HFFc6 (cell line): ENCODE measurements at regions not wholly inside any gene's neighbourhood (a gene's known extent, or its start where the extent isn't known, plus 50 kb on each side); places are given as distances from the start of the nearest gene placed in this dataset.

Source experiments
- DNase-seq: peaks from one replicate; pipeline ENCODE4 v3.0.0-alpha.2; 2018
- H3K27ac Mint-ChIP-seq: 2 replicates; pipeline ENCODE4 v1.8.0; 2020; ENCODE audit warnings: mild to moderate bottlenecking, mixed read lengths
- H3K27me3 Mint-ChIP-seq: 2 replicates; pipeline ENCODE4 v1.8.0; 2021; ENCODE audit warnings: mild to moderate bottlenecking, moderate library complexity, mixed read lengths; ENCODE audit not compliant: insufficient read depth
- H3K36me3 Mint-ChIP-seq: 2 replicates; pipeline ENCODE4 v1.8.0; 2021; ENCODE audit warnings: low read depth, mixed read lengths
- H3K4me1 Mint-ChIP-seq: 2 replicates; pipeline ENCODE4 v1.8.0; 2020; ENCODE audit warnings: low read depth, mixed read lengths
- H3K4me3 Mint-ChIP-seq: 2 replicates; pipeline ENCODE4 v1.8.0; 2020; ENCODE audit warnings: mild to moderate bottlenecking, moderate library complexity, mixed read lengths
- H3K9me3 Mint-ChIP-seq: 2 replicates; pipeline ENCODE4 v1.8.0; 2020; ENCODE audit warnings: mild to moderate bottlenecking, mixed read lengths
- TF ChIP-seq, protein P1 (sequence below): fragments of 200-600 bp; sonication (generic); IDR thresholded peaks from 2 replicates; pipeline ENCODE4 v1.5.0; 2021; ENCODE audit warnings: antibody characterized with exemption, mild to moderate bottlenecking

DNA sequence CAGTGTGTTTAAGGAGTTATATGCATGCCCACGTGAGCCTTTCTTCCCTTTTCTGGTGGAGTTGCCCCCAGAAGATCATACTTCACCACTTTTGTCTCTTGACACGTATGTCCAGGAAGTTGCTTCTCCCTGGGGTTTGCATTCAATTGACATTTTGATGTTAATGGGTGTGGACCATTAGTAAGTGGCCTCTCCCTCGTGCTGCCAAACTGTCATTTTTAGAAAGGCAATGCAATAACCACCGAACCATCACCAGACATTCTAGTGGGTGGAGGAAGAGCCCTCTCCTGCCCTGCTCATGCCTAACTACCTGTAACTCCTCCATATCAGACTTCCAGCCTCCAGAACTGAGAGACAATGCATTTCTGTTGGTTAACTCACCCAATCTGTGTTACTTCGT is 290.8 kb downstream of the ATPSCKMT start:
- H3K36me3 Mint-ChIP-seq = no peaks in the 10 kb centered on the region
- peaks cover 3% of the 10 kb centered on the region; the same call in 1 of the 2 replicates for H3K27me3 Mint-ChIP-seq
- no peak overlapping the region for H3K4me3 Mint-ChIP-seq
- H3K9me3 Mint-ChIP-seq = peaks cover 7% of the 10 kb centered on the region
- H3K4me1 Mint-ChIP-seq = 0 out of 2 replicates have a peak, but pooled peaks cover 5% of the 10 kb centered on the region
- TF ChIP-seq, protein P1, sequence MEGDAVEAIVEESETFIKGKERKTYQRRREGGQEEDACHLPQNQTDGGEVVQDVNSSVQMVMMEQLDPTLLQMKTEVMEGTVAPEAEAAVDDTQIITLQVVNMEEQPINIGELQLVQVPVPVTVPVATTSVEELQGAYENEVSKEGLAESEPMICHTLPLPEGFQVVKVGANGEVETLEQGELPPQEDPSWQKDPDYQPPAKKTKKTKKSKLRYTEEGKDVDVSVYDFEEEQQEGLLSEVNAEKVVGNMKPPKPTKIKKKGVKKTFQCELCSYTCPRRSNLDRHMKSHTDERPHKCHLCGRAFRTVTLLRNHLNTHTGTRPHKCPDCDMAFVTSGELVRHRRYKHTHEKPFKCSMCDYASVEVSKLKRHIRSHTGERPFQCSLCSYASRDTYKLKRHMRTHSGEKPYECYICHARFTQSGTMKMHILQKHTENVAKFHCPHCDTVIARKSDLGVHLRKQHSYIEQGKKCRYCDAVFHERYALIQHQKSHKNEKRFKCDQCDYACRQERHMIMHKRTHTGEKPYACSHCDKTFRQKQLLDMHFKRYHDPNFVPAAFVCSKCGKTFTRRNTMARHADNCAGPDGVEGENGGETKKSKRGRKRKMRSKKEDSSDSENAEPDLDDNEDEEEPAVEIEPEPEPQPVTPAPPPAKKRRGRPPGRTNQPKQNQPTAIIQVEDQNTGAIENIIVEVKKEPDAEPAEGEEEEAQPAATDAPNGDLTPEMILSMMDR = no peak
- DNase-seq = no peak
- H3K27ac Mint-ChIP-seq = no peak overlapping the region

DNA sequence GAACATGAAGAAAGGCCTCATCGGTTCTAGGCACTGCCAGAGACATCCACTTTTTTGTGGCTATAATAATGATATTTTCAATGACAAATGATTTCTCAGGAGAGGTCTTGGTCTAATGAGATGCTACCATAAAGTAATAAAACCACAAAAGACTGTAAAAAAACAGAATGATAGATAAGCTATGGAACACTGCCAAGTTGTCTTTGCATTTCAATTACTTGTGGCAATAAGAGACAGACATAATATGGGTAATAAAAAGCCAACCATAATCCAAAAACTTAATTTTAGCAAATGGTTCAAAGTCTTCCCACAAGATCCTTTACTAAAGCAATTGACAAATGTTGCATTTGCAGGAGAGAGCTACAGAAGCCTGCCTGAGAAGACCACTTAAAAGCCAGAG is 292.5 kb downstream of the ATPSCKMT start:
- no peaks in the 10 kb centered on the region for H3K36me3 Mint-ChIP-seq
- DNase-seq = no peak
- no peak overlapping the region for H3K27ac Mint-ChIP-seq
- TF ChIP-seq, protein P1 = no peak
- H3K4me1 Mint-ChIP-seq = 0 out of 2 replicates have a peak, but pooled peaks cover 5% of the 10 kb centered on the region
- peaks cover 3% of the 10 kb centered on the region; the same call in 1 of the 2 replicates for H3K27me3 Mint-ChIP-seq
- H3K4me3 Mint-ChIP-seq = no peak overlapping the region
- peaks cover 7% of the 10 kb centered on the region for H3K9me3 Mint-ChIP-seq

DNA sequence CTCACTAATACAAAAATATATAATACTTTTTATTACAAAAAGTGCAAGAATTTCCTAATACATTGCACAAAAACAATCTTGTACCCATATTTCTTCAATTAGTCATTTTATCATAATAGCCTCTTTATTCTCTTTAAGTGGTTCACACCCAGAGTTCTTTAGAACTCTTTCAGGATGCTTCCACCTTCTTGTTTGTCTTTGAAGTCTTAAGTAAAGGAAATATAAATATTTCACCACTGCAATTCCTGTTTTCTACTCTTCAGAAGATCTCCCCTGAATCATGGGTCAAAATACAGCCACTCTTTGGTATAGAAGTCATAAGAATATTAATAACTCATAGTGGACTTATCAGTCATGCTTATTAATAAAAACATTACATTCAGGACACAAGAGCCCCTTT is 293.0 kb downstream of the ATPSCKMT start:
- Mint-ChIP-seq H3K27ac (no peak overlapping the region), H3K4me1 (0 out of 2 replicates have a peak, but pooled peaks cover 5% of the 10 kb centered on the region), H3K36me3 (no peaks in the 10 kb centered on the region), H3K4me3 (no peak overlapping the region), H3K9me3 (peaks cover 7% of the 10 kb centered on the region), H3K27me3 (peaks cover 3% of the 10 kb centered on the region; the same call in 1 of the 2 replicates)
- DNase-seq = no peak
- TF ChIP-seq, protein P1 = no peak

DNA sequence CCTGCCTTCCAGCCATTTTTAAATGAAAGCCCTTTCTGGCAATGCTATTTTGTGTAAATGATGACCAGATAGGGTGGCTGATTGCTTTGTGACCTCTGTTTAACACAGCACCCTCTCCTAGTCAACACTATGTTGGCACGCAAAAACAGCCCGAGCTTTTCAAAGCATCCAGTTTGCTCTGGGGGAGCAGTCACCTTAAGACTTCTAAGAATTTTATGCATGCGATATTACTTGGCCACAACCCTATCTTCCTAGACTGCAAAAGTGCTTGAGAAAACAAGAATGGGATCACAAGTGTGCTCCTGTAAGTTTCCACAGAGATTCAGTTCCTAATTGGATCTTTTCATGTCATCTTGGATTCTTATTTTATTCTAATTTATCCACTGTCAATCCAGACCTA is 294.1 kb downstream of the ATPSCKMT start:
- no peak for DNase-seq
- Mint-ChIP-seq H3K9me3 (peaks cover 4% of the 10 kb centered on the region), H3K4me1 (0 out of 2 replicates have a peak, but pooled peaks cover 5% of the 10 kb centered on the region), H3K36me3 (no peaks in the 10 kb centered on the region), H3K27me3 (peaks cover 3% of the 10 kb centered on the region; the same call in 1 of the 2 replicates), H3K27ac (no peak overlapping the region), H3K4me3 (no peak overlapping the region)
- TF ChIP-seq, protein P1 = no peak

DNA sequence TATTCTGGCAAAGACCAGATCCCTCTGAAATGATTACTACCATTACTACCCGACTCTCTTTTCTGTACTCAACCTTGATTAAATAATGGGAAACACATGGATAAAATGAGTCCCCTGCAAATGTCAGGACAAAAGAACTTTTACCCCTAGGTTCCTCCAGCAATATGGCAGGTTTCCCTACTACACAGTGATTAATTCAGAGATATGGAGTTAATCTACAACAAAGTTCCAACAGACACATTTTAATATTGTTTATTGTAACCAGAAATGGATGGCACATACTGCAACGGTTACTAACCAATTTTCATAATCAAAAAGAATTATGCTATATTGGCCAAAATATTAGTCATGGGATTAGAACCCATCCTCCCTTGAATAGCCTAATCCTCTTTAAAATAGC is 294.8 kb downstream of the ATPSCKMT start:
- H3K27ac Mint-ChIP-seq = no peak overlapping the region
- 0 out of 2 replicates have a peak, but pooled peaks cover 5% of the 10 kb centered on the region for H3K4me1 Mint-ChIP-seq
- TF ChIP-seq, protein P1 = no peak
- H3K36me3 Mint-ChIP-seq = no peaks in the 10 kb centered on the region
- H3K27me3 Mint-ChIP-seq = peaks cover 3% of the 10 kb centered on the region; the same call in 1 of the 2 replicates
- no peak for DNase-seq
- no peak overlapping the region for H3K4me3 Mint-ChIP-seq
- no peaks in the 10 kb centered on the region for H3K9me3 Mint-ChIP-seq
